ENCODE measurements at regions not wholly inside any gene's neighbourhood (a gene's known extent, or its start where the extent isn't known, plus 50 kb on each side); places are given as distances from the start of the nearest gene placed in this dataset.

GRCh38 chr3:29064085-29064484 lies 216.8 kb upstream of the RBMS3 start:
- Mint-ChIP-seq H3K9me3 (no peaks in the 10 kb centered on the region; the same call in 2 of the 3 replicates), H3K27me3 (ENCODE audit: insufficient read depth, low read depth, poor library complexity) (peaks cover 6% of the 10 kb centered on the region), H3K4me3 (no peak overlapping the region), H3K27ac (no peak overlapping the region), H3K4me1 (peaks cover 3% of the 10 kb centered on the region; the same call in 2 of the 3 replicates), H3K36me3 (ENCODE audit: low read depth) (no peaks in the 10 kb centered on the region)
- H3K27ac ChIP-seq (ENCODE audit: low read depth): no peak overlapping the region
- DNase-seq (ENCODE audit: low spot score) (no peak), ATAC-seq (no peak)
- H3K27me3 ChIP-seq (ENCODE audit: insufficient read depth): no peaks in the 10 kb centered on the region
- H3K4me2 ChIP-seq: no peak overlapping the region
- no peaks in the 10 kb centered on the region for H3F3A ChIP-seq (replicated peaks; ENCODE audit: low read depth)
- H3K4me1 ChIP-seq (ENCODE audit: insufficient read depth): no peaks in the 10 kb centered on the region
- TF ChIP-seq NANOG (IDR thresholded peaks at IDR 0.05; ENCODE audit: borderline replicate concordance): no peak
- no peak for TF ChIP-seq JUNB (IDR thresholded peaks at IDR 0.05; ENCODE audit: unreplicated experiment)
- TF ChIP-seq POLR2AphosphoS5 (IDR thresholded peaks at IDR 0.05; ENCODE audit: low read depth): no peak
- TF ChIP-seq, protein P1, sequence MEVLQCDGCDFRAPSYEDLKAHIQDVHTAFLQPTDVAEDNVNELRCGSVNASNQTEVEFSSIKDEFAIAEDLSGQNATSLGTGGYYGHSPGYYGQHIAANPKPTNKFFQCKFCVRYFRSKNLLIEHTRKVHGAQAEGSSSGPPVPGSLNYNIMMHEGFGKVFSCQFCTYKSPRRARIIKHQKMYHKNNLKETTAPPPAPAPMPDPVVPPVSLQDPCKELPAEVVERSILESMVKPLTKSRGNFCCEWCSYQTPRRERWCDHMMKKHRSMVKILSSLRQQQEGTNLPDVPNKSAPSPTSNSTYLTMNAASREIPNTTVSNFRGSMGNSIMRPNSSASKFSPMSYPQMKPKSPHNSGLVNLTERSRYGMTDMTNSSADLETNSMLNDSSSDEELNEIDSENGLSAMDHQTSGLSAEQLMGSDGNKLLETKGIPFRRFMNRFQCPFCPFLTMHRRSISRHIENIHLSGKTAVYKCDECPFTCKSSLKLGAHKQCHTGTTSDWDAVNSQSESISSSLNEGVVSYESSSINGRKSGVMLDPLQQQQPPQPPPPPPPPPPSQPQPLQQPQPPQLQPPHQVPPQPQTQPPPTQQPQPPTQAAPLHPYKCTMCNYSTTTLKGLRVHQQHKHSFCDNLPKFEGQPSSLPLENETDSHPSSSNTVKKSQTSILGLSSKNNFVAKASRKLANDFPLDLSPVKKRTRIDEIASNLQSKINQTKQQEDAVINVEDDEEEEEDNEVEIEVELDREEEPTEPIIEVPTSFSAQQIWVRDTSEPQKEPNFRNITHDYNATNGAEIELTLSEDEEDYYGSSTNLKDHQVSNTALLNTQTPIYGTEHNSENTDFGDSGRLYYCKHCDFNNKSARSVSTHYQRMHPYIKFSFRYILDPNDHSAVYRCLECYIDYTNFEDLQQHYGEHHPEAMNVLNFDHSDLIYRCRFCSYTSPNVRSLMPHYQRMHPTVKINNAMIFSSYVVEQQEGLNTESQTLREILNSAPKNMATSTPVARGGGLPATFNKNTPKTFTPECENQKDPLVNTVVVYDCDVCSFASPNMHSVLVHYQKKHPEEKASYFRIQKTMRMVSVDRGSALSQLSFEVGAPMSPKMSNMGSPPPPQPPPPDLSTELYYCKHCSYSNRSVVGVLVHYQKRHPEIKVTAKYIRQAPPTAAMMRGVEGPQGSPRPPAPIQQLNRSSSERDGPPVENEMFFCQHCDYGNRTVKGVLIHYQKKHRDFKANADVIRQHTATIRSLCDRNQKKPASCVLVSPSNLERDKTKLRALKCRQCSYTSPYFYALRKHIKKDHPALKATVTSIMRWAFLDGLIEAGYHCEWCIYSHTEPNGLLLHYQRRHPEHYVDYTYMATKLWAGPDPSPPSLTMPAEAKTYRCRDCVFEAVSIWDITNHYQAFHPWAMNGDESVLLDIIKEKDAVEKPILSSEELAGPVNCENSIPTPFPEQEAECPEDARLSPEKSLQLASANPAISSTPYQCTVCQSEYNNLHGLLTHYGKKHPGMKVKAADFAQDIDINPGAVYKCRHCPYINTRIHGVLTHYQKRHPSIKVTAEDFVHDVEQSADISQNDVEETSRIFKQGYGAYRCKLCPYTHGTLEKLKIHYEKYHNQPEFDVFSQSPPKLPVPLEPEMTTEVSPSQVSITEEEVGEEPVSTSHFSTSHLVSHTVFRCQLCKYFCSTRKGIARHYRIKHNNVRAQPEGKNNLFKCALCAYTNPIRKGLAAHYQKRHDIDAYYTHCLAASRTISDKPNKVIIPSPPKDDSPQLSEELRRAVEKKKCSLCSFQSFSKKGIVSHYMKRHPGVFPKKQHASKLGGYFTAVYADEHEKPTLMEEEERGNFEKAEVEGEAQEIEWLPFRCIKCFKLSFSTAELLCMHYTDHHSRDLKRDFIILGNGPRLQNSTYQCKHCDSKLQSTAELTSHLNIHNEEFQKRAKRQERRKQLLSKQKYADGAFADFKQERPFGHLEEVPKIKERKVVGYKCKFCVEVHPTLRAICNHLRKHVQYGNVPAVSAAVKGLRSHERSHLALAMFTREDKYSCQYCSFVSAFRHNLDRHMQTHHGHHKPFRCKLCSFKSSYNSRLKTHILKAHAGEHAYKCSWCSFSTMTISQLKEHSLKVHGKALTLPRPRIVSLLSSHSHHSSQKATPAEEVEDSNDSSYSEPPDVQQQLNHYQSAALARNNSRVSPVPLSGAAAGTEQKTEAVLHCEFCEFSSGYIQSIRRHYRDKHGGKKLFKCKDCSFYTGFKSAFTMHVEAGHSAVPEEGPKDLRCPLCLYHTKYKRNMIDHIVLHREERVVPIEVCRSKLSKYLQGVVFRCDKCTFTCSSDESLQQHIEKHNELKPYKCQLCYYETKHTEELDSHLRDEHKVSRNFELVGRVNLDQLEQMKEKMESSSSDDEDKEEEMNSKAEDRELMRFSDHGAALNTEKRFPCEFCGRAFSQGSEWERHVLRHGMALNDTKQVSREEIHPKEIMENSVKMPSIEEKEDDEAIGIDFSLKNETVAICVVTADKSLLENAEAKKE (CRISPR knock-in tag; IDR thresholded peaks at IDR 0.05): no peak
- TF ChIP-seq ZNF331 (CRISPR knock-in tag; IDR thresholded peaks at IDR 0.05; ENCODE audit: low read depth): no peak
- TF ChIP-seq, protein P2, sequence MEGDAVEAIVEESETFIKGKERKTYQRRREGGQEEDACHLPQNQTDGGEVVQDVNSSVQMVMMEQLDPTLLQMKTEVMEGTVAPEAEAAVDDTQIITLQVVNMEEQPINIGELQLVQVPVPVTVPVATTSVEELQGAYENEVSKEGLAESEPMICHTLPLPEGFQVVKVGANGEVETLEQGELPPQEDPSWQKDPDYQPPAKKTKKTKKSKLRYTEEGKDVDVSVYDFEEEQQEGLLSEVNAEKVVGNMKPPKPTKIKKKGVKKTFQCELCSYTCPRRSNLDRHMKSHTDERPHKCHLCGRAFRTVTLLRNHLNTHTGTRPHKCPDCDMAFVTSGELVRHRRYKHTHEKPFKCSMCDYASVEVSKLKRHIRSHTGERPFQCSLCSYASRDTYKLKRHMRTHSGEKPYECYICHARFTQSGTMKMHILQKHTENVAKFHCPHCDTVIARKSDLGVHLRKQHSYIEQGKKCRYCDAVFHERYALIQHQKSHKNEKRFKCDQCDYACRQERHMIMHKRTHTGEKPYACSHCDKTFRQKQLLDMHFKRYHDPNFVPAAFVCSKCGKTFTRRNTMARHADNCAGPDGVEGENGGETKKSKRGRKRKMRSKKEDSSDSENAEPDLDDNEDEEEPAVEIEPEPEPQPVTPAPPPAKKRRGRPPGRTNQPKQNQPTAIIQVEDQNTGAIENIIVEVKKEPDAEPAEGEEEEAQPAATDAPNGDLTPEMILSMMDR (conservative IDR thresholded peaks at IDR 0.05; ENCODE audit: low read depth in 2 of 2): no peak
- H3K79me2 ChIP-seq (replicated peaks; ENCODE audit: insufficient read depth): no peaks in the 10 kb centered on the region
- H2AFZ ChIP-seq: no peak overlapping the region
- H3K4me3 ChIP-seq: no peak overlapping the region
- H3K9me2 ChIP-seq (ENCODE audit: insufficient read depth): no peaks in the 10 kb centered on the region
- no peaks in the 10 kb centered on the region for H3K36me3 ChIP-seq (ENCODE audit: insufficient read depth)
- H4K20me1 ChIP-seq (replicated peaks; ENCODE audit: insufficient read depth): no peaks in the 10 kb centered on the region
